Chondrocyte (in vitro differentiated cells): ENCODE measurements at regions not wholly inside any gene's neighbourhood (a gene's known extent, or its start where the extent isn't known, plus 50 kb on each side); places are given as distances from the start of the nearest gene placed in this dataset.
"Not testable (repeated sequence)": the region's sequence is repeated elsewhere in the genome, so short reads cannot be mapped to it uniquely, and the experiment has no call there.

Experiments used
- DNase-seq: peaks from one replicate; pipeline ENCODE4 v3.0.0; 2021; ENCODE audit warnings: mixed read lengths, low spot score
- H3K27ac Mint-ChIP-seq: one replicate; pipeline ENCODE4 v1.8.0; 2021; ENCODE audit warnings: mild to moderate bottlenecking, moderate library complexity, mixed read lengths; ENCODE audit not compliant: unreplicated experiment
- H3K27me3 Mint-ChIP-seq: 2 replicates; pipeline ENCODE4 v1.8.0; 2021; ENCODE audit warnings: low read depth, mixed read lengths
- H3K36me3 Mint-ChIP-seq: 2 replicates; pipeline ENCODE4 v1.8.0; 2021; ENCODE audit warnings: low read depth, mixed read lengths
- H3K4me1 Mint-ChIP-seq: 2 replicates; pipeline ENCODE4 v1.8.0; 2021; ENCODE audit warnings: low read depth, mild to moderate bottlenecking, mixed read lengths
- H3K4me3 Mint-ChIP-seq: one replicate; pipeline ENCODE4 v1.8.0; 2021; ENCODE audit warnings: mild to moderate bottlenecking, moderate library complexity, mixed read lengths; ENCODE audit not compliant: unreplicated experiment
- H3K9me3 Mint-ChIP-seq: 2 replicates; pipeline ENCODE4 v1.8.0; 2021; ENCODE audit warnings: low read depth, mixed read lengths
- CTCF ChIP-seq: fragments of 200-600 bp; sonication (generic); IDR thresholded peaks from 2 replicates; pipeline ENCODE4 v1.5.0; 2021; ENCODE audit warnings: antibody characterized with exemption, mild to moderate bottlenecking, moderate library complexity

GRCh38 chr11:25252854-25253253 lies 756.0 kb downstream of the LUZP2 start:
- Mint-ChIP-seq H3K27ac (no peak overlapping the region), H3K9me3 (no peaks in the 10 kb centered on the region), H3K4me1 (no peaks in the 10 kb centered on the region), H3K36me3 (no peaks in the 10 kb centered on the region), H3K4me3 (no peak overlapping the region), H3K27me3 (no peaks in the 10 kb centered on the region)
- DNase-seq: no peak
- TF ChIP-seq CTCF: no peak

- not testable (repeated sequence) for DNase-seq, H3K27me3 Mint-ChIP-seq, H3K9me3 Mint-ChIP-seq, H3K4me1 Mint-ChIP-seq, H3K36me3 Mint-ChIP-seq, H3K4me3 Mint-ChIP-seq, H3K27ac Mint-ChIP-seq
Measured at GRCh38 chr11:25263861-25264260, 767.0 kb downstream of the LUZP2 start.

GRCh38 chr11:25271301-25271700 lies 774.4 kb downstream of the LUZP2 start:
- TF ChIP-seq CTCF: no peak
- Mint-ChIP-seq H3K4me3 (no peak overlapping the region), H3K9me3 (no peaks in the 10 kb centered on the region), H3K27ac (no peak overlapping the region), H3K4me1 (no peaks in the 10 kb centered on the region), H3K36me3 (no peaks in the 10 kb centered on the region), H3K27me3 (no peaks in the 10 kb centered on the region)
- no peak for DNase-seq

- H3K4me1 Mint-ChIP-seq: no peaks in the 10 kb centered on the region
- no peaks in the 10 kb centered on the region for H3K27me3 Mint-ChIP-seq
- DNase-seq: no peak
- H3K4me3 Mint-ChIP-seq: no peak overlapping the region
- H3K9me3 Mint-ChIP-seq: peaks cover 2% of the 10 kb centered on the region
- TF ChIP-seq CTCF: no peak
- no peaks in the 10 kb centered on the region for H3K36me3 Mint-ChIP-seq
- H3K27ac Mint-ChIP-seq: no peak overlapping the region
Measured at GRCh38 chr11:25272214-25272613, 775.4 kb downstream of the LUZP2 start.

GRCh38 chr11:25280821-25281220 lies 784.0 kb downstream of the LUZP2 start:
- H3K4me1 Mint-ChIP-seq, DNase-seq, H3K27ac Mint-ChIP-seq, H3K27me3 Mint-ChIP-seq, H3K36me3 Mint-ChIP-seq, H3K4me3 Mint-ChIP-seq: not testable (repeated sequence)
- H3K9me3 Mint-ChIP-seq: peaks cover 15% of the 10 kb centered on the region

- no peak overlapping the region for H3K27ac Mint-ChIP-seq
- no peak overlapping the region for H3K4me3 Mint-ChIP-seq
- peaks cover 6% of the 10 kb centered on the region for H3K27me3 Mint-ChIP-seq
- no peak for TF ChIP-seq CTCF
- peaks cover 2% of the 10 kb centered on the region for H3K9me3 Mint-ChIP-seq
- DNase-seq: no peak
- no peaks in the 10 kb centered on the region for H3K36me3 Mint-ChIP-seq
- H3K4me1 Mint-ChIP-seq: no peaks in the 10 kb centered on the region
Measured at GRCh38 chr11:25293166-25293565, 796.3 kb downstream of the LUZP2 start.
